ENCODE measurements at regions not wholly inside any gene's neighbourhood (a gene's known extent, or its start where the extent isn't known, plus 50 kb on each side); places are given as distances from the start of the nearest gene placed in this dataset.

DNA sequence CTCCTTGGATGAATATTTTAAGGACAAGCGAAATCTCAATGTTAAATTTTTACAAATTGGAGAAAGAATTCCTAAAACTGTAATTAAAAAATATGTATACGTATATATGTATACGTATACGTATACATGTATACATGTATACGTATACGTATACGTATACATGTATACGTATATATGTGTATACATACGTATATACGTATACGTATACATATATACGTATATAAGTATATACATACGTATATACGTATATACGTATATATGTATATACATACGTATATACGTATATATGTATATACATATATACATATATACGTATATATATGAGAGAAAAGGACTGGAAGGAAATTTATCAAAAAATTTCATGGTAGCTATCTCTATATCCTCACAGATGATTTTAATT, 110.2 kb upstream of the ACKR3 start:
- intact Hi-C loops (cut with micrococcal nuclease; ENCODE audit: unreplicated experiment): no loop called here
- H3K27ac ChIP-seq (ENCODE audit: low read depth, low read length, poor library complexity, severe bottlenecking): no peak overlapping the region
- H3K9me3 ChIP-seq (ENCODE audit: low read length): no peaks in the 10 kb centered on the region
- H3K4me2 ChIP-seq (ENCODE audit: low read length): no peak overlapping the region
- TF ChIP-seq, protein P1, sequence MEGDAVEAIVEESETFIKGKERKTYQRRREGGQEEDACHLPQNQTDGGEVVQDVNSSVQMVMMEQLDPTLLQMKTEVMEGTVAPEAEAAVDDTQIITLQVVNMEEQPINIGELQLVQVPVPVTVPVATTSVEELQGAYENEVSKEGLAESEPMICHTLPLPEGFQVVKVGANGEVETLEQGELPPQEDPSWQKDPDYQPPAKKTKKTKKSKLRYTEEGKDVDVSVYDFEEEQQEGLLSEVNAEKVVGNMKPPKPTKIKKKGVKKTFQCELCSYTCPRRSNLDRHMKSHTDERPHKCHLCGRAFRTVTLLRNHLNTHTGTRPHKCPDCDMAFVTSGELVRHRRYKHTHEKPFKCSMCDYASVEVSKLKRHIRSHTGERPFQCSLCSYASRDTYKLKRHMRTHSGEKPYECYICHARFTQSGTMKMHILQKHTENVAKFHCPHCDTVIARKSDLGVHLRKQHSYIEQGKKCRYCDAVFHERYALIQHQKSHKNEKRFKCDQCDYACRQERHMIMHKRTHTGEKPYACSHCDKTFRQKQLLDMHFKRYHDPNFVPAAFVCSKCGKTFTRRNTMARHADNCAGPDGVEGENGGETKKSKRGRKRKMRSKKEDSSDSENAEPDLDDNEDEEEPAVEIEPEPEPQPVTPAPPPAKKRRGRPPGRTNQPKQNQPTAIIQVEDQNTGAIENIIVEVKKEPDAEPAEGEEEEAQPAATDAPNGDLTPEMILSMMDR (conservative IDR thresholded peaks at IDR 0.05; ENCODE audit: low read length): no peak
- no peak for TF ChIP-seq EZH2phosphoT487 (IDR thresholded peaks at IDR 0.05; ENCODE audit: borderline replicate concordance, low read depth, low read length)
- CTCF ChIA-PET (ENCODE audit: unreplicated experiment): no interaction called here
- no peak for DNase-seq (ENCODE audit: low spot score)
- H4K20me1 ChIP-seq (ENCODE audit: insufficient read depth, low read length): no peaks in the 10 kb centered on the region
- H3K4me1 ChIP-seq (ENCODE audit: insufficient read depth, low read length, poor library complexity, severe bottlenecking): no peaks in the 10 kb centered on the region
- POLR2A ChIA-PET: interaction anchor here (0.6 kb wide), 1 partner anchor 700 kb away, joined by 3 read pairs; no protein-coding TSS in a partner anchor
- BruUV-seq (replicated peaks): no TSS peak
- no peak overlapping the region for H2AFZ ChIP-seq (ENCODE audit: low read length)
- H3K9me2 ChIP-seq (ENCODE audit: insufficient read depth, low read length): no peaks in the 10 kb centered on the region
- H3K36me3 ChIP-seq (ENCODE audit: insufficient read depth, low read length): no peaks in the 10 kb centered on the region
- H3K79me2 ChIP-seq (ENCODE audit: insufficient read depth, low read depth, low read length): no peaks in the 10 kb centered on the region
- H3K4me3 ChIP-seq (ENCODE audit: low read depth, low read length, poor library complexity, severe bottlenecking): no peak overlapping the region

DNA sequence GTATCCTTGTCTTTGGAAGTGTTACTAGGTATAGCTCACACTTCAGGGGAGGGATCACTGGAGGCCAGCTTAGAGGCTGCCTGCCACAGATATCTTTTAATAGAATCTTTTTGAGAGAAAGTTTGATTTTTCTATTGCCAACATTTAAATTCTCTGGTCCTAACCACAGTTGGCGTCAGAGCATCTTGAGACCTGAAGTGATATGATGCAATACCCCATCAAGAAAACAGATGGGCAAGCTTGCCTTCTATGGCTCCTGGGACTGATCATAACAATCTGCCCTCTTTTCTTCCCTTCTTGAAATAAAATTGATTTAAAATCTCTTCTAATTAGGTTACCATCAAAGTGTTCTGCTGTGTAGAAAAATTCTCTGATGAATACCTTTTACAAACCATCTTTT, 105.5 kb upstream of the ACKR3 start:
- Histone ChIP-seq H4K20me1 (ENCODE audit: insufficient read depth, low read length) (no peaks in the 10 kb centered on the region), H3K36me3 (ENCODE audit: insufficient read depth, low read length) (no peaks in the 10 kb centered on the region), H3K9me2 (ENCODE audit: insufficient read depth, low read length) (no peaks in the 10 kb centered on the region), H3K4me2 (ENCODE audit: low read length) (no peak overlapping the region), H3K9me3 (ENCODE audit: low read length) (no peaks in the 10 kb centered on the region), H3K79me2 (ENCODE audit: insufficient read depth, low read depth, low read length) (no peaks in the 10 kb centered on the region), H3K27ac (ENCODE audit: low read depth, low read length, poor library complexity, severe bottlenecking) (no peak overlapping the region), H2AFZ (ENCODE audit: low read length) (no peak overlapping the region), H3K4me3 (ENCODE audit: low read depth, low read length, poor library complexity, severe bottlenecking) (no peak overlapping the region), H3K4me1 (ENCODE audit: insufficient read depth, low read length, poor library complexity, severe bottlenecking) (no peaks in the 10 kb centered on the region)
- no TSS peak for BruUV-seq (replicated peaks)
- DNase-seq (ENCODE audit: low spot score): no peak
- ChIA-PET CTCF (ENCODE audit: unreplicated experiment) (no interaction called here), POLR2A (no interaction called here)
- no peak for TF ChIP-seq EZH2phosphoT487 (IDR thresholded peaks at IDR 0.05; ENCODE audit: borderline replicate concordance, low read depth, low read length)
- TF ChIP-seq, protein P1 (conservative IDR thresholded peaks at IDR 0.05; ENCODE audit: low read length): no peak
- intact Hi-C loops (cut with micrococcal nuclease; ENCODE audit: unreplicated experiment): no loop called here

DNA sequence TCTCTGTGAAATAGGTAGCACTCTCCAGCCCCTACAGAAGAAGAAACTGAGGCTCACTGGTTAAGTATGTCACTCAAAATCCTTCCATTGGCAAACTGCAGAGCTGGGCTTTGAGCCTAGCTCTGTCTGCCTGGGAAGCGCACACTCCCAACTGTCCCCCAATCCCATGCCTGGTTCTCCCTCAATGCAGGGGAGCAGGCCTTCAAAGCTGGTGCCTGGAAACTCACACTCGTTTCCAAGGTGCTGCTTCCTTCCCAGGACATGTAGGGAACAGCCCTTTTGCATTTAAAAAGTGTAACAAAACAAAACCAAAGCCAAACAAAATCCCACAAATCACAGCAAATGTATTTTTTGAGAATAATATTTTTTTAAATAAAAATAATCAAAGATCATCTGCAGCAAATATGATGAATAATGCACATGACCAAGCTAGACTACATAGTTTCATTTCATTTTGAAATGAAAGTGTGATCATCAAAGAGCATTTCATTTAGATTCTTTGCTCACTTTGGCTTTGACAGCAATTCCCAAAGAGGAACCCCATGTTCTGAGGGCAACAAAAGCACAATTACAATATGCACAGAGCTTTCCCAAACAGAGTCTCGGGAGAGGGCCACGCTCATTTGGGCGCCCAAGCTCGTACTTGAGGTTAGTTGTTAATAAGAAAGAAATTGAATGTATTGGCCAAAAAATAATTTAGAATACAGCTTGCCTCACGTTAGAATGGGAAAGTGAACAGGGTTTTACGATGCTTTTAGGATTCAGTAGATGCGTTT, 96.7 kb upstream of the ACKR3 start:
- intact Hi-C loops (cut with micrococcal nuclease; ENCODE audit: unreplicated experiment): no loop called here
- H3K79me2 ChIP-seq (ENCODE audit: insufficient read depth, low read depth, low read length): no peaks in the 10 kb centered on the region
- H2AFZ ChIP-seq (ENCODE audit: low read length): no peak overlapping the region
- CTCF ChIA-PET (ENCODE audit: unreplicated experiment): no interaction called here
- no TSS peak for BruUV-seq (replicated peaks)
- TF ChIP-seq, protein P1 (conservative IDR thresholded peaks at IDR 0.05; ENCODE audit: low read length): no peak
- no peak for TF ChIP-seq EZH2phosphoT487 (IDR thresholded peaks at IDR 0.05; ENCODE audit: borderline replicate concordance, low read depth, low read length)
- H3K4me3 ChIP-seq (ENCODE audit: low read depth, low read length, poor library complexity, severe bottlenecking): no peak overlapping the region
- no peaks in the 10 kb centered on the region for H4K20me1 ChIP-seq (ENCODE audit: insufficient read depth, low read length)
- POLR2A ChIA-PET: interaction anchor here (0.5 kb wide), 1 partner anchor 179 kb away, joined by 3 read pairs; no protein-coding TSS in a partner anchor
- H3K9me3 ChIP-seq (ENCODE audit: low read length): no peaks in the 10 kb centered on the region
- no peak for DNase-seq (ENCODE audit: low spot score)
- H3K4me2 ChIP-seq (ENCODE audit: low read length): no peak overlapping the region
- H3K4me1 ChIP-seq (ENCODE audit: insufficient read depth, low read length, poor library complexity, severe bottlenecking): no peaks in the 10 kb centered on the region
- H3K36me3 ChIP-seq (ENCODE audit: insufficient read depth, low read length): no peaks in the 10 kb centered on the region
- no peaks in the 10 kb centered on the region; the same call in 1 of the 2 replicates for H3K9me2 ChIP-seq (ENCODE audit: insufficient read depth, low read length)
- no peak overlapping the region for H3K27ac ChIP-seq (ENCODE audit: low read depth, low read length, poor library complexity, severe bottlenecking)

Measured in OCI-LY7 (cell line).